H1 (cell line): ENCODE measurements at regions not wholly inside any gene's neighbourhood (a gene's known extent, or its start where the extent isn't known, plus 50 kb on each side); places are given as distances from the start of the nearest gene placed in this dataset.

ENCODE experiments used
- SP2 ChIP-seq: IDR thresholded peaks from 2 replicates; pipeline ENCODE4 v1.6.1; 2012; ENCODE audit warnings: mild to moderate bottlenecking, low read length, inconsistent platforms
- TF ChIP-seq, protein P1 (sequence below): fragments of 300-600 bp; sonication (generic); IDR thresholded peaks from 2 replicates; pipeline ENCODE4 v1.7.1; 2012; ENCODE audit warnings: low read length, moderate library complexity, mild to moderate bottlenecking, inconsistent platforms; ENCODE audit not compliant: insufficient replicate concordance

DNA sequence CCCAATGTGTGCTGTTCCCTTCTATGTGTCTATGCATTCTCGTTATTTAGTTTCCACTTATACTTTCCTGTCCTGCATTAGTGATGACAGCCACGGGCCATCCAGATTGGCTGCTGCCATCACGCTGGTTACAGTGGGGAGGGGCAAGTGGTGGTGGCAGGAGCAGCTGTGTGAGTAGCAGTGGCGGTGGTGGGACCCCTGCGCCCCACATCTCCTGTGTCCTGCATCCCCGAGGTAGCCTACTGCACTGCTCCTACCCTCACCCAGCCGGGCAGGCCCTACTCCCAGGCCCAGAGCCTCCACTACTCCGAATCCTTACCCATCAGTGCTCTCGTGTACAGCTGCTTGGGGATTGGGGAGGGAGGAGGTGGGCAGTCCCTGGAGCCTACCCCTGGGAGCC lies 798.7 kb upstream of the AGA start (continued):
- TF ChIP-seq, protein P1, sequence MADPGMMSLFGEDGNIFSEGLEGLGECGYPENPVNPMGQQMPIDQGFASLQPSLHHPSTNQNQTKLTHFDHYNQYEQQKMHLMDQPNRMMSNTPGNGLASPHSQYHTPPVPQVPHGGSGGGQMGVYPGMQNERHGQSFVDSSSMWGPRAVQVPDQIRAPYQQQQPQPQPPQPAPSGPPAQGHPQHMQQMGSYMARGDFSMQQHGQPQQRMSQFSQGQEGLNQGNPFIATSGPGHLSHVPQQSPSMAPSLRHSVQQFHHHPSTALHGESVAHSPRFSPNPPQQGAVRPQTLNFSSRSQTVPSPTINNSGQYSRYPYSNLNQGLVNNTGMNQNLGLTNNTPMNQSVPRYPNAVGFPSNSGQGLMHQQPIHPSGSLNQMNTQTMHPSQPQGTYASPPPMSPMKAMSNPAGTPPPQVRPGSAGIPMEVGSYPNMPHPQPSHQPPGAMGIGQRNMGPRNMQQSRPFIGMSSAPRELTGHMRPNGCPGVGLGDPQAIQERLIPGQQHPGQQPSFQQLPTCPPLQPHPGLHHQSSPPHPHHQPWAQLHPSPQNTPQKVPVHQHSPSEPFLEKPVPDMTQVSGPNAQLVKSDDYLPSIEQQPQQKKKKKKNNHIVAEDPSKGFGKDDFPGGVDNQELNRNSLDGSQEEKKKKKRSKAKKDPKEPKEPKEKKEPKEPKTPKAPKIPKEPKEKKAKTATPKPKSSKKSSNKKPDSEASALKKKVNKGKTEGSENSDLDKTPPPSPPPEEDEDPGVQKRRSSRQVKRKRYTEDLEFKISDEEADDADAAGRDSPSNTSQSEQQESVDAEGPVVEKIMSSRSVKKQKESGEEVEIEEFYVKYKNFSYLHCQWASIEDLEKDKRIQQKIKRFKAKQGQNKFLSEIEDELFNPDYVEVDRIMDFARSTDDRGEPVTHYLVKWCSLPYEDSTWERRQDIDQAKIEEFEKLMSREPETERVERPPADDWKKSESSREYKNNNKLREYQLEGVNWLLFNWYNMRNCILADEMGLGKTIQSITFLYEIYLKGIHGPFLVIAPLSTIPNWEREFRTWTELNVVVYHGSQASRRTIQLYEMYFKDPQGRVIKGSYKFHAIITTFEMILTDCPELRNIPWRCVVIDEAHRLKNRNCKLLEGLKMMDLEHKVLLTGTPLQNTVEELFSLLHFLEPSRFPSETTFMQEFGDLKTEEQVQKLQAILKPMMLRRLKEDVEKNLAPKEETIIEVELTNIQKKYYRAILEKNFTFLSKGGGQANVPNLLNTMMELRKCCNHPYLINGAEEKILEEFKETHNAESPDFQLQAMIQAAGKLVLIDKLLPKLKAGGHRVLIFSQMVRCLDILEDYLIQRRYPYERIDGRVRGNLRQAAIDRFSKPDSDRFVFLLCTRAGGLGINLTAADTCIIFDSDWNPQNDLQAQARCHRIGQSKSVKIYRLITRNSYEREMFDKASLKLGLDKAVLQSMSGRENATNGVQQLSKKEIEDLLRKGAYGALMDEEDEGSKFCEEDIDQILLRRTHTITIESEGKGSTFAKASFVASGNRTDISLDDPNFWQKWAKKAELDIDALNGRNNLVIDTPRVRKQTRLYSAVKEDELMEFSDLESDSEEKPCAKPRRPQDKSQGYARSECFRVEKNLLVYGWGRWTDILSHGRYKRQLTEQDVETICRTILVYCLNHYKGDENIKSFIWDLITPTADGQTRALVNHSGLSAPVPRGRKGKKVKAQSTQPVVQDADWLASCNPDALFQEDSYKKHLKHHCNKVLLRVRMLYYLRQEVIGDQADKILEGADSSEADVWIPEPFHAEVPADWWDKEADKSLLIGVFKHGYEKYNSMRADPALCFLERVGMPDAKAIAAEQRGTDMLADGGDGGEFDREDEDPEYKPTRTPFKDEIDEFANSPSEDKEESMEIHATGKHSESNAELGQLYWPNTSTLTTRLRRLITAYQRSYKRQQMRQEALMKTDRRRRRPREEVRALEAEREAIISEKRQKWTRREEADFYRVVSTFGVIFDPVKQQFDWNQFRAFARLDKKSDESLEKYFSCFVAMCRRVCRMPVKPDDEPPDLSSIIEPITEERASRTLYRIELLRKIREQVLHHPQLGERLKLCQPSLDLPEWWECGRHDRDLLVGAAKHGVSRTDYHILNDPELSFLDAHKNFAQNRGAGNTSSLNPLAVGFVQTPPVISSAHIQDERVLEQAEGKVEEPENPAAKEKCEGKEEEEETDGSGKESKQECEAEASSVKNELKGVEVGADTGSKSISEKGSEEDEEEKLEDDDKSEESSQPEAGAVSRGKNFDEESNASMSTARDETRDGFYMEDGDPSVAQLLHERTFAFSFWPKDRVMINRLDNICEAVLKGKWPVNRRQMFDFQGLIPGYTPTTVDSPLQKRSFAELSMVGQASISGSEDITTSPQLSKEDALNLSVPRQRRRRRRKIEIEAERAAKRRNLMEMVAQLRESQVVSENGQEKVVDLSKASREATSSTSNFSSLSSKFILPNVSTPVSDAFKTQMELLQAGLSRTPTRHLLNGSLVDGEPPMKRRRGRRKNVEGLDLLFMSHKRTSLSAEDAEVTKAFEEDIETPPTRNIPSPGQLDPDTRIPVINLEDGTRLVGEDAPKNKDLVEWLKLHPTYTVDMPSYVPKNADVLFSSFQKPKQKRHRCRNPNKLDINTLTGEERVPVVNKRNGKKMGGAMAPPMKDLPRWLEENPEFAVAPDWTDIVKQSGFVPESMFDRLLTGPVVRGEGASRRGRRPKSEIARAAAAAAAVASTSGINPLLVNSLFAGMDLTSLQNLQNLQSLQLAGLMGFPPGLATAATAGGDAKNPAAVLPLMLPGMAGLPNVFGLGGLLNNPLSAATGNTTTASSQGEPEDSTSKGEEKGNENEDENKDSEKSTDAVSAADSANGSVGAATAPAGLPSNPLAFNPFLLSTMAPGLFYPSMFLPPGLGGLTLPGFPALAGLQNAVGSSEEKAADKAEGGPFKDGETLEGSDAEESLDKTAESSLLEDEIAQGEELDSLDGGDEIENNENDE, result no peak
- TF ChIP-seq SP2, result no peak
